ENCODE measurements at regions not wholly inside any gene's neighbourhood (a gene's known extent, or its start where the extent isn't known, plus 50 kb on each side); places are given as distances from the start of the nearest gene placed in this dataset.

DNA sequence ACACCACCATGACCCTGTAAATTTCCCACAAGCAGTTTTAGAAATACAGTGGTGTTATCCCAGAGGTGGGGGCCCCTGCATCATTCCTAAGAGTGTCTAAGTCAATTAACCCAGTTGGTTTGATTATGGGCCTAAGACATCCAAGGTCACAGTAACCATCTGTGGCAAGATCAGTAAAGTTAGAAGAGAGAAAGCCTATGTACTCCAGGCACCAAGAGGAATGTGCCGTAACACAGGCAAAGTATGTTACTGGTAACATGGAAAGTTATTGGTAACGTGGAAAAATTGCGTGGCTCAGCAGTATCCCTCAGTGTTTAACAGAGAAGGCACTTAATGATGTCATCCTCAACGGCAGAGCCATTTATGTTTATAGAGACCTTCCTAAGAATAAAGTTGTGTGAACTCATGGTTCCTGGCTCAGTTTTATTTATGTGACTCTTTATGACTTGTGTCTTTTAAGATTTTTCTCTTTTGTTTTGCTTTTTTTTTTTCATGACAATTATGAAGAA is 144.1 kb upstream of the RASGRP1 start:
- H3K36me3 ChIP-seq (ENCODE audit: control insufficient read depth, insufficient read depth, low read length): no peaks in the 10 kb centered on the region
- DNase-seq: no peak
- POLR2A ChIA-PET: no interaction called here
- CTCF ChIA-PET: interaction anchor here (1.2 to 1.4 kb wide), 2 partner anchors 145 to 269 kb away, joined by 3 to 6 read pairs; no protein-coding TSS in a partner anchor
- H3K27ac Mint-ChIP-seq (ENCODE audit: unreplicated experiment): no peak overlapping the region
- TF ChIP-seq, protein P1, sequence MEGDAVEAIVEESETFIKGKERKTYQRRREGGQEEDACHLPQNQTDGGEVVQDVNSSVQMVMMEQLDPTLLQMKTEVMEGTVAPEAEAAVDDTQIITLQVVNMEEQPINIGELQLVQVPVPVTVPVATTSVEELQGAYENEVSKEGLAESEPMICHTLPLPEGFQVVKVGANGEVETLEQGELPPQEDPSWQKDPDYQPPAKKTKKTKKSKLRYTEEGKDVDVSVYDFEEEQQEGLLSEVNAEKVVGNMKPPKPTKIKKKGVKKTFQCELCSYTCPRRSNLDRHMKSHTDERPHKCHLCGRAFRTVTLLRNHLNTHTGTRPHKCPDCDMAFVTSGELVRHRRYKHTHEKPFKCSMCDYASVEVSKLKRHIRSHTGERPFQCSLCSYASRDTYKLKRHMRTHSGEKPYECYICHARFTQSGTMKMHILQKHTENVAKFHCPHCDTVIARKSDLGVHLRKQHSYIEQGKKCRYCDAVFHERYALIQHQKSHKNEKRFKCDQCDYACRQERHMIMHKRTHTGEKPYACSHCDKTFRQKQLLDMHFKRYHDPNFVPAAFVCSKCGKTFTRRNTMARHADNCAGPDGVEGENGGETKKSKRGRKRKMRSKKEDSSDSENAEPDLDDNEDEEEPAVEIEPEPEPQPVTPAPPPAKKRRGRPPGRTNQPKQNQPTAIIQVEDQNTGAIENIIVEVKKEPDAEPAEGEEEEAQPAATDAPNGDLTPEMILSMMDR (IDR thresholded peaks at IDR 0.05; ENCODE audit: insufficient read depth in 1 of 2, low read depth in 1 of 2, low read length in 1 of 2, severe bottlenecking in 1 of 2, unreplicated experiment in 1 of 2): no peak
- H3K4me1 ChIP-seq: no peaks in the 10 kb centered on the region
- no peaks in the 10 kb centered on the region for H3K9me3 ChIP-seq
- no TSS peak for BruUV-seq (replicated peaks)
- no peaks in the 10 kb centered on the region for H3K9me3 Mint-ChIP-seq (ENCODE audit: unreplicated experiment)
- H3K4me3 Mint-ChIP-seq (ENCODE audit: unreplicated experiment): no peak overlapping the region
- no peaks in the 10 kb centered on the region for H3K27me3 Mint-ChIP-seq (ENCODE audit: insufficient read depth, unreplicated experiment)
- intact Hi-C loops (cut with micrococcal nuclease; ENCODE audit: unreplicated experiment): loop anchor here (5.0 to 10.0 kb wide), 4 partner anchors 284 to 874 kb away; partner anchors contain the start of gene THBS1
- H3K27me3 ChIP-seq (replicated peaks; ENCODE audit: control insufficient read depth, insufficient read depth, low read length): no peaks in the 10 kb centered on the region
- H3K4me3 ChIP-seq (ENCODE audit: low read depth, low read length): no peak overlapping the region
- H3K36me3 Mint-ChIP-seq (ENCODE audit: insufficient read depth, unreplicated experiment): no peaks in the 10 kb centered on the region
- no peaks in the 10 kb centered on the region for H3K4me1 Mint-ChIP-seq (ENCODE audit: low read depth, unreplicated experiment)

DNA sequence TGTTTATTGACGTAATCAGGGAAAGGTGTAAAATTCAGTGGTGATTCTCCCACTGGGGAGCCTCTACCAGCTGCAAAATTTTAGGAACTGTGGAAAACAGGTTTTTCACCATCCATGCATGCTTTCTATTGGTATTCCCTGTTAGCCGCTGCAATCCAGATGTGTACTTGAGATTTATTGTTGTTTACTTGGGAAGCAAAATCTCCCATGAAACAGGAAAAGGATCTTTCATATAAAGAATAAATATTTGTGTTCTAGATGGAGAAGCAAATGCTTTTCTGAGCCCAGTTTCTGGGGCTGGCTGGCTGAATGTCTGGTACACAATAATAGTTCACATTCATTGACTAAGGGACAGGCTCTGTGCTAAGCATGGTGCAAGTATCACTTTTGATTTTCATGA is 144.6 kb upstream of the RASGRP1 start:
- no peaks in the 10 kb centered on the region for H3K36me3 ChIP-seq (ENCODE audit: control insufficient read depth, insufficient read depth, low read length)
- H3K4me1 ChIP-seq: no peaks in the 10 kb centered on the region
- intact Hi-C loops (cut with micrococcal nuclease; ENCODE audit: unreplicated experiment): loop anchor here (5.0 to 10.0 kb wide), 4 partner anchors 283 to 873 kb away; partner anchors contain the start of gene THBS1
- POLR2A ChIA-PET: no interaction called here
- H3K27me3 Mint-ChIP-seq (ENCODE audit: insufficient read depth, unreplicated experiment): peaks cover 1% of the 10 kb centered on the region
- no peak overlapping the region for H3K27ac Mint-ChIP-seq (ENCODE audit: unreplicated experiment)
- no peaks in the 10 kb centered on the region for H3K9me3 ChIP-seq
- H3K27me3 ChIP-seq (replicated peaks; ENCODE audit: control insufficient read depth, insufficient read depth, low read length): no peaks in the 10 kb centered on the region
- DNase-seq: no peak
- CTCF ChIA-PET: no interaction called here
- BruUV-seq (replicated peaks): no TSS peak
- no peaks in the 10 kb centered on the region for H3K36me3 Mint-ChIP-seq (ENCODE audit: insufficient read depth, unreplicated experiment)
- H3K9me3 Mint-ChIP-seq (ENCODE audit: unreplicated experiment): no peaks in the 10 kb centered on the region
- H3K4me3 Mint-ChIP-seq (ENCODE audit: unreplicated experiment): no peak overlapping the region
- no peaks in the 10 kb centered on the region for H3K4me1 Mint-ChIP-seq (ENCODE audit: low read depth, unreplicated experiment)
- H3K4me3 ChIP-seq (ENCODE audit: low read depth, low read length): no peak overlapping the region
- TF ChIP-seq, protein P1 (IDR thresholded peaks at IDR 0.05; ENCODE audit: insufficient read depth in 1 of 2, low read depth in 1 of 2, low read length in 1 of 2, severe bottlenecking in 1 of 2, unreplicated experiment in 1 of 2): no peak

DNA sequence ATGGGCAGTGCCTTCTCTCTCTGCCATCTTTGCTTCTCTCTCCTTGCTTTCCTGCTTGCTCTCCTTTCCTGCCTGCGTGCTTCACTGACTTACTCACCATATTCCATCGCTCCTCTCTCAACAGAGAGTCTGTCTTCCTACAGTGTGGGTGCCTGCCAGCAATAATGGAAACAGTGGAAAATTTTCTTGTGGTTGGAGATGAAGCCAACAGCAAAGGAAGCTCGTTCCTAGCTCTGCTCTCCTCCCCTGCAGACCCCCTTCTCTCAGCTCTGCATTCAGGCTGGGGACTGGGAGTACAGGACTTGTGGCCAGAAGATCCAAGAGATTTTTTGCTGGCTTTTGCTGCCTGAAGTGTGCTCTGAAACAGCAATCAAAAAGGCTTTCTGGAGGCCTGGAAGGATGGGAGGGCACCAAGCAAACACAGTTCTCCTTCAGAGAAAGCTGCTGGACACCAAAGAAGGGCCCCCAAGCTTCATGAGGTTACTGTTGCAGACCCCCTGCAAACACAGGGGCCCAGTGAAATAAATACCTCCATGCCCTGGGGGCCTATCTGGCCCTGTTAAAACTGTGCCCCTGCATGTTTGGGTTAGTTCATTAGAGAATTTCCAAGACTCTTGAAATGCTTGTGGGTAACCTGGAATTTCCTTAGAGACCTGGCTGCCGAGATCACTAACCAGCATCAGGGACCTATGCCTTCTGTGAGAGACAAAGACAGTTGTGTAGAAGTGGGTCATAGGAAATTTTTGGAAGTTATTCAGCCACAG is 149.9 kb upstream of the RASGRP1 start:
- TF ChIP-seq, protein P1 (IDR thresholded peaks at IDR 0.05; ENCODE audit: insufficient read depth in 1 of 2, low read depth in 1 of 2, low read length in 1 of 2, severe bottlenecking in 1 of 2, unreplicated experiment in 1 of 2): no peak
- no TSS peak for BruUV-seq (replicated peaks)
- Histone ChIP-seq H3K36me3 (ENCODE audit: control insufficient read depth, insufficient read depth, low read length) (no peaks in the 10 kb centered on the region), H3K27me3 (replicated peaks; ENCODE audit: control insufficient read depth, insufficient read depth, low read length) (no peaks in the 10 kb centered on the region), H3K4me1 (no peaks in the 10 kb centered on the region), H3K4me3 (ENCODE audit: low read depth, low read length) (no peak overlapping the region), H3K9me3 (no peaks in the 10 kb centered on the region)
- no peak for DNase-seq
- POLR2A ChIA-PET: no interaction called here
- Mint-ChIP-seq H3K4me3 (ENCODE audit: unreplicated experiment) (no peak overlapping the region), H3K9me3 (ENCODE audit: unreplicated experiment) (no peaks in the 10 kb centered on the region), H3K27me3 (ENCODE audit: insufficient read depth, unreplicated experiment) (peaks cover 3% of the 10 kb centered on the region), H3K4me1 (ENCODE audit: low read depth, unreplicated experiment) (no peaks in the 10 kb centered on the region), H3K36me3 (ENCODE audit: insufficient read depth, unreplicated experiment) (no peaks in the 10 kb centered on the region), H3K27ac (ENCODE audit: unreplicated experiment) (no peak overlapping the region)
- intact Hi-C loops (cut with micrococcal nuclease; ENCODE audit: unreplicated experiment): no loop called here
- CTCF ChIA-PET: no interaction called here

Measured in Caco-2 (cell line).